Left ventricle myocardium inferior (tissue), 1 donor: ENCODE measurements at regions not wholly inside any gene's neighbourhood (a gene's known extent, or its start where the extent isn't known, plus 50 kb on each side); places are given as distances from the start of the nearest gene placed in this dataset.
"Not testable (repeated sequence)": the region's sequence is repeated elsewhere in the genome, so short reads cannot be mapped to it uniquely, and the experiment has no call there.

Experiments used
- DNase-seq: peaks from one replicate; pipeline ENCODE4 v3.0.0-alpha.2; 2020
- H3K27ac ChIP-seq: fragments of 200-600 bp; replicated peaks from 2 replicates; pipeline ENCODE4 v1.8.0; 2021
- H3K27me3 ChIP-seq: fragments of 200-600 bp; 2 replicates; pipeline ENCODE4 v1.8.0; 2021; ENCODE audit warnings: low read depth
- H3K36me3 ChIP-seq: fragments of 200-600 bp; 2 replicates; pipeline ENCODE4 v1.8.0; 2021
- H3K4me1 ChIP-seq: fragments of 200-600 bp; 2 replicates; pipeline ENCODE4 v1.8.0; 2021
- H3K4me3 ChIP-seq: fragments of 200-600 bp; 2 replicates; pipeline ENCODE4 v1.8.0; 2021; ENCODE audit warnings: mild to moderate bottlenecking, moderate library complexity
- H3K9me3 ChIP-seq: fragments of 200-600 bp; replicated peaks from 2 replicates; pipeline ENCODE4 v1.8.0; 2021
- CTCF ChIP-seq: fragments of 200-600 bp; IDR thresholded peaks from 2 replicates; pipeline ENCODE4 v1.8.0; 2021; ENCODE audit warnings: antibody characterized with exemption, mild to moderate bottlenecking, borderline replicate concordance
- intact Hi-C: fragments of 100-400 bp; cut with micrococcal nuclease; formaldehyde crosslinking; loops from one replicate; pipeline ENCODE4 v1.11.0; 2022
- donor health status: DM: no; HTN: yes; CAD: no; lungs with severe emphysema.

- intact Hi-C loops = no loop called here
Observed at GRCh38 chr15:49721621-49722020, 100.8 kb downstream of the DTWD1 start.

GRCh38 chr15:49723981-49724380, 103.1 kb downstream of the DTWD1 start:
- Histone ChIP-seq H3K27ac (no peak overlapping the region), H3K4me3 (no peak overlapping the region), H3K27me3 (no peaks in the 10 kb centered on the region), H3K4me1 (peaks cover 13% of the 10 kb centered on the region), H3K9me3 (peaks cover 27% of the 10 kb centered on the region), H3K36me3 (no peaks in the 10 kb centered on the region)
- no peak for DNase-seq
- intact Hi-C loops = no loop called here
- no peak for TF ChIP-seq CTCF

More at GRCh38 chr15:49721621-49722020, 100.8 kb downstream of the DTWD1 start:
- no peaks in the 10 kb centered on the region for H3K27me3 ChIP-seq
- no peak overlapping the region for H3K27ac ChIP-seq
- peaks cover 15% of the 10 kb centered on the region for H3K9me3 ChIP-seq
- H3K36me3 ChIP-seq = no peaks in the 10 kb centered on the region
- peaks cover 26% of the 10 kb centered on the region for H3K4me1 ChIP-seq
- no peak for TF ChIP-seq CTCF
- no peak for DNase-seq
- H3K4me3 ChIP-seq = no peak overlapping the region

GRCh38 chr15:49731187-49732099, 110.6 kb downstream of the DTWD1 start:
- intact Hi-C loops = no loop called here
- no peaks in the 10 kb centered on the region for H3K4me1 ChIP-seq
- H3K4me3 ChIP-seq = no peak overlapping the region
- no peak for DNase-seq
- peaks cover 34% of the 10 kb centered on the region for H3K9me3 ChIP-seq
- H3K36me3 ChIP-seq = no peaks in the 10 kb centered on the region
- no peaks in the 10 kb centered on the region for H3K27me3 ChIP-seq
- no peak for TF ChIP-seq CTCF
- H3K27ac ChIP-seq = no peak overlapping the region

- H3K9me3 ChIP-seq = peaks cover 29% of the 10 kb centered on the region
- H3K27me3 ChIP-seq, H3K36me3 ChIP-seq, H3K4me1 ChIP-seq, intact Hi-C loops, H3K27ac ChIP-seq, DNase-seq, H3K4me3 ChIP-seq: not testable (repeated sequence)
Observed at GRCh38 chr15:49732109-49732508, 111.3 kb downstream of the DTWD1 start.

GRCh38 chr15:49734089-49734488, 113.2 kb downstream of the DTWD1 start:
- intact Hi-C loops, H3K4me3 ChIP-seq, H3K4me1 ChIP-seq, H3K36me3 ChIP-seq, H3K27me3 ChIP-seq, H3K27ac ChIP-seq, DNase-seq: not testable (repeated sequence)
- H3K9me3 ChIP-seq = peaks cover 21% of the 10 kb centered on the region

- intact Hi-C loops = no loop called here
- Histone ChIP-seq H3K27me3 (no peaks in the 10 kb centered on the region), H3K4me1 (no peaks in the 10 kb centered on the region), H3K27ac (no peak overlapping the region), H3K9me3 (peaks cover 18% of the 10 kb centered on the region), H3K36me3 (no peaks in the 10 kb centered on the region), H3K4me3 (no peak overlapping the region)
- no peak for DNase-seq
- no peak for TF ChIP-seq CTCF
Observed at GRCh38 chr15:49734831-49735508, 114.1 kb downstream of the DTWD1 start.
